Activated CD8-positive, alpha-beta T cell treated with anti-CD3 and anti-CD28 coated beads for 36 hours (primary cell): ENCODE measurements at regions not wholly inside any gene's neighbourhood (a gene's known extent, or its start where the extent isn't known, plus 50 kb on each side); places are given as distances from the start of the nearest gene placed in this dataset.

Source experiments
- ATAC-seq: fragments of 200-7000 bp; cut with Tn5 transposase; one replicate; pipeline ENCODE4 v1.10.0; 2021; ENCODE audit warnings: mild to moderate bottlenecking, moderate library complexity
- CTCF ChIA-PET: fragments of 350-600 bp; sonication (Branson Sonifier 250); formaldehyde crosslinking; loops from one replicate; lab custom pipeline; 2021; ENCODE audit warnings: antibody characterized with exemption; lab: Charles Lee
- POLR2A ChIA-PET: fragments of 350-600 bp; sonication (Branson Sonifier 250); formaldehyde crosslinking; loops from one replicate; lab custom pipeline; 2021; ENCODE audit warnings: antibody characterized with exemption; lab: Charles Lee
- DNase-seq: peaks from one replicate; pipeline ENCODE4 v3.0.0-alpha.2; 2020
- H3K27ac Mint-ChIP-seq: one replicate; pipeline ENCODE4 v1.8.0; 2021; ENCODE audit warnings: mild to moderate bottlenecking, mixed read lengths
- H3K27me3 Mint-ChIP-seq: one replicate; pipeline ENCODE4 v1.8.0; 2021; ENCODE audit warnings: mixed read lengths
- H3K36me3 Mint-ChIP-seq: one replicate; pipeline ENCODE4 v1.8.0; 2021; ENCODE audit warnings: low read depth, mixed read lengths
- H3K4me1 Mint-ChIP-seq: one replicate; pipeline ENCODE4 v1.8.0; 2021; ENCODE audit warnings: low read depth, mixed read lengths
- H3K4me3 Mint-ChIP-seq: one replicate; pipeline ENCODE4 v1.8.0; 2021; ENCODE audit warnings: mild to moderate bottlenecking, moderate library complexity, mixed read lengths
- H3K9me3 Mint-ChIP-seq: one replicate; pipeline ENCODE4 v1.8.0; 2021; ENCODE audit warnings: mixed read lengths
- intact Hi-C: fragments of 100-400 bp; cut with micrococcal nuclease; formaldehyde crosslinking; loops from one replicate; pipeline ENCODE4 v1.10.0; 2022
- TF ChIP-seq, protein P1 (sequence below): fragments of 200-600 bp; IDR thresholded peaks from one replicate; pipeline ENCODE4 v1.8.0; 2022; ENCODE audit warnings: antibody characterized with exemption, mild to moderate bottlenecking

DNA sequence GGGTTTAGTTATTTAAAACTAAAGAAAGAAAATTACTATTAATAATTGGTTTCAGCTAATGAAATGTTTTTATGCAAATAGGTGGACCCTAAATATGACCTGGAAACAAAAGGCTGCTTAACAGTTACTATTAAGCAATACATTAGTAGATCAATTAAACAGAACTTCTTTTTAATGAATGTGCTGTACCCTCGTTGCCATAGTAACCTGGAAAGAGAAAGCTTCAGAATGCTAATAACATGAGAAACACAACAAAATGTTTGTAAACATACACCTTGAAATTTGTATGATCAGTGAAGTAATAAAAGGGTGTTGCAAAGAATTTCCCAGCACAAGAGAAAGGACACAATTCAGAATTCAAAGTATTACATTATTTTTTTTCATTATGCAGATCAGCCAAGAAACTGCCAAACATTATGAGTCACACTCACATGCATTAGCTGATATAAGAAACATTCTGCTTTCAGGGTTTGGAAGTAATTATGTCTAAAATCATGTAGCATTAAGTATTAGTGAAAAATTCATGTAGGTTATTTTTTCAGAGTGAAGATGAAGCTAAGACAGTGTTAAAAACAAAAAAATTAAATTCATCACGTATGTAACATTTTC lies 348.3 kb downstream of the ISL1 start:
- Mint-ChIP-seq H3K36me3 (no peaks in the 10 kb centered on the region), H3K27ac (no peak overlapping the region), H3K4me1 (no peaks in the 10 kb centered on the region), H3K9me3 (peaks cover 2% of the 10 kb centered on the region), H3K4me3 (no peak overlapping the region), H3K27me3 (no peaks in the 10 kb centered on the region)
- ATAC-seq (no peak), DNase-seq (no peak)
- TF ChIP-seq, protein P1, sequence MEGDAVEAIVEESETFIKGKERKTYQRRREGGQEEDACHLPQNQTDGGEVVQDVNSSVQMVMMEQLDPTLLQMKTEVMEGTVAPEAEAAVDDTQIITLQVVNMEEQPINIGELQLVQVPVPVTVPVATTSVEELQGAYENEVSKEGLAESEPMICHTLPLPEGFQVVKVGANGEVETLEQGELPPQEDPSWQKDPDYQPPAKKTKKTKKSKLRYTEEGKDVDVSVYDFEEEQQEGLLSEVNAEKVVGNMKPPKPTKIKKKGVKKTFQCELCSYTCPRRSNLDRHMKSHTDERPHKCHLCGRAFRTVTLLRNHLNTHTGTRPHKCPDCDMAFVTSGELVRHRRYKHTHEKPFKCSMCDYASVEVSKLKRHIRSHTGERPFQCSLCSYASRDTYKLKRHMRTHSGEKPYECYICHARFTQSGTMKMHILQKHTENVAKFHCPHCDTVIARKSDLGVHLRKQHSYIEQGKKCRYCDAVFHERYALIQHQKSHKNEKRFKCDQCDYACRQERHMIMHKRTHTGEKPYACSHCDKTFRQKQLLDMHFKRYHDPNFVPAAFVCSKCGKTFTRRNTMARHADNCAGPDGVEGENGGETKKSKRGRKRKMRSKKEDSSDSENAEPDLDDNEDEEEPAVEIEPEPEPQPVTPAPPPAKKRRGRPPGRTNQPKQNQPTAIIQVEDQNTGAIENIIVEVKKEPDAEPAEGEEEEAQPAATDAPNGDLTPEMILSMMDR = no peak
- CTCF ChIA-PET = no interaction called here
- intact Hi-C loops = no loop called here
- POLR2A ChIA-PET = no interaction called here

DNA sequence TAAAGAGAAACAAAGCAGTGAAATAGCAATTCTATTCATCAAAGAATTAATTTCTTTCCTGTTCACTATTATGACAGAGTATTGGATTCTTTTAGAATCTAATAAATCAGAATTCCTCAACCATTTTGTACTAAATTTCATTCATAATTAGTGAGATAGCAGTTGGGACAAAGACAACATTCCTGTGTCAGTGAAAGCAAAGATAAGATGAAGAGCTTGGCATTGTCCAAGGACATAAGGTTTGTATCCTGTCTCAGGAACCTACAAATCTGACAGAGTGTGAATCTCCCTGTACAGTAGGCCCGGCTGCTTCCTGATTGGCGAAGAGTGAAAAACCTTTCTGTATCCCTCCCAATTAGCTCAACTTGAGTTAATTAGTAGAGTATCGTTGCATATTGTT lies 349.1 kb downstream of the ISL1 start:
- no peaks in the 10 kb centered on the region for H3K36me3 Mint-ChIP-seq
- no peaks in the 10 kb centered on the region for H3K27me3 Mint-ChIP-seq
- DNase-seq (no peak), ATAC-seq (no peak)
- no peak overlapping the region for H3K4me3 Mint-ChIP-seq
- intact Hi-C loops = no loop called here
- POLR2A ChIA-PET = no interaction called here
- TF ChIP-seq, protein P1 = no peak
- H3K27ac Mint-ChIP-seq = no peak overlapping the region
- CTCF ChIA-PET = no interaction called here
- H3K9me3 Mint-ChIP-seq = peaks cover 5% of the 10 kb centered on the region
- no peaks in the 10 kb centered on the region for H3K4me1 Mint-ChIP-seq

DNA sequence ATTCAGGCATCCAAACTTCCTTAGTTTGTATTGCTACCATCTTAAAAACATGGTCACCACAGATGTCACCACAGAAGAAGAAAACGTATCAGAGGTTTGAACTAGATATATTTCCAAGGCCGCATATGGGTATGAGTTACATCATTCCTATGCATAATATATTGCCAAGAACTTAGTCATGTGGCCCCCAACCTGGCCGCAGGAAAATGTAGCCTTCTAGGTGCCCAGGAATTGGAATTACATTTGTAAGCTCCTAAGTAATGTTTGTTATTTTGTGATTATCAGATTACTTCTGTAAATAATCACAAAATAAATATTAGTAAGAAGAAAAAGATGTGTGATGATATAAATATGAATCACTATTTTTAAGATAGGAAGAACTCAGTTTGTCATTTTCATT lies 351.4 kb downstream of the ISL1 start:
- TF ChIP-seq, protein P1 = no peak
- H3K4me1 Mint-ChIP-seq = no peaks in the 10 kb centered on the region
- intact Hi-C loops = no loop called here
- ChIA-PET POLR2A (no interaction called here), CTCF (no interaction called here)
- no peaks in the 10 kb centered on the region for H3K36me3 Mint-ChIP-seq
- no peak overlapping the region for H3K27ac Mint-ChIP-seq
- no peak overlapping the region for H3K4me3 Mint-ChIP-seq
- ATAC-seq (no peak), DNase-seq (no peak)
- no peaks in the 10 kb centered on the region for H3K27me3 Mint-ChIP-seq
- peaks cover 8% of the 10 kb centered on the region for H3K9me3 Mint-ChIP-seq

DNA sequence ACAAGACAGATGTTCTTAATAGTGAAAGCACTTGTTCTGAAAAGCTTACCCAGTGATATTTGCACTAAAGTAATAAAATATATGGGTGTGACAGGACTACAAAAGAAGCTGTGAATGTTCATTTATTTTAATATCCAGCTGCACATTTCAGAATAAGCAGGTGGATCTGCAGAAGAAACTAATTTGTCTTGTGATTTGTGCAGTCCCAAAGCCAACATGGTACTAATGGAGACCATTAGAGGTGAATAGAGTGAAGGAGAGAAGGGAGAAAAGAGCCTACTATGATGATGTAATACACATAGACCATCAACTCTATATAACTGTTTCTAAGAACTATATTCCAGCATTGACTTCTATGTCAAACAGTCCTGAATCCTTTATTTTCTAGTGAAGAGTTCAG lies 362.8 kb downstream of the ISL1 start:
- Mint-ChIP-seq H3K4me3 (no peak overlapping the region), H3K9me3 (peaks cover 6% of the 10 kb centered on the region), H3K27me3 (no peaks in the 10 kb centered on the region), H3K36me3 (no peaks in the 10 kb centered on the region), H3K27ac (no peak overlapping the region), H3K4me1 (no peaks in the 10 kb centered on the region)
- no peak for ATAC-seq
- TF ChIP-seq, protein P1 = no peak
- CTCF ChIA-PET = no interaction called here
- no peak for DNase-seq
- POLR2A ChIA-PET = no interaction called here
- intact Hi-C loops = no loop called here

DNA sequence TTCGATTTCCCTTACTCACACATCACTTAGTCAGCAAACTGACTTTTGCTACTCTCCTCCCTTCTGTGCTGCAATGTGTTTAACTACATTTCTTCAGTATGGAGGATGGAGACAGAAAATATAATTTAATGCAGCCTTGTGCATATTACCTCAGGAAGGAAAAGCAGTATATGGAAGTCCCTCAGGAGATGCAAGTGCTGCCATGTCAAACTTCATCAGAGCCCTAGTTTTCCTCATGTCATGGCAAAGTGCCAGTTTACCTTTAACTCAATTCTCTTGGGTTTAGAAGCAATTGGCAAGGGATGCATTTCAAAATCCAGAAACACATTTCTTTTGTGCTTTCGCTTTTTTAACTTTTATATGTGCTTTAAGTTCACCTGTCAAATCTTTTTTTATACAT lies 365.4 kb downstream of the ISL1 start:
- TF ChIP-seq, protein P1 = no peak
- ChIA-PET POLR2A (no interaction called here), CTCF (no interaction called here)
- Mint-ChIP-seq H3K36me3 (no peaks in the 10 kb centered on the region), H3K9me3 (peaks cover 4% of the 10 kb centered on the region), H3K27ac (no peak overlapping the region), H3K27me3 (no peaks in the 10 kb centered on the region), H3K4me3 (no peak overlapping the region), H3K4me1 (no peaks in the 10 kb centered on the region)
- ATAC-seq = no peak
- no peak for DNase-seq
- intact Hi-C loops = no loop called here
